Kidney (tissue), 13 donors: ENCODE measurements at regions not wholly inside any gene's neighbourhood (a gene's known extent, or its start where the extent isn't known, plus 50 kb on each side); places are given as distances from the start of the nearest gene placed in this dataset.

Experiments
- DNase-seq, 5 donors: peaks; one replicate each; pipeline ENCODE4 v3.0.0-alpha.2; 2013 to 2020
- FAIRE-seq: peaks from 2 replicates; lab custom pipeline; 2012; peaks lifted over from hg19 to GRCh38; lab: Jason Lieb, UNC
- H3K27ac ChIP-seq, 2 donors: one replicate each; pipeline ENCODE4 v1.7.0; 2013; ENCODE audit warnings: low read depth in 2 of 2, low read length in 2 of 2, inconsistent platforms in 1 of 2
- H3K27me3 ChIP-seq: one replicate; pipeline ENCODE4 v1.7.1; 2013; ENCODE audit warnings: low read length, inconsistent platforms; ENCODE audit not compliant: control insufficient read depth, insufficient read depth
- H3K36me3 ChIP-seq, 3 donors: one replicate each; pipeline versions ENCODE4 v1.7.0 to v1.7.1; 2013; ENCODE audit warnings: low read length in 3 of 3, control low read depth in 1 of 3, inconsistent platforms in 1 of 3; ENCODE audit not compliant: insufficient read depth in 3 of 3, control insufficient read depth in 2 of 3
- H3K4me1 ChIP-seq, 3 donors: one replicate each; pipeline versions ENCODE4 v1.7.0 to v1.7.1; 2013; ENCODE audit warnings: low read length in 3 of 3, inconsistent platforms in 1 of 3, low read depth in 1 of 3; ENCODE audit not compliant: control insufficient read depth in 2 of 3, insufficient read depth in 2 of 3
- H3K4me3 ChIP-seq, 3 donors: one replicate each; pipeline versions ENCODE4 v1.7.0 to v1.8.1; 2013; ENCODE audit warnings: low read length in 3 of 3, control low read depth in 1 of 3, inconsistent platforms in 1 of 3
- H3K9ac ChIP-seq, 3 donors: one replicate each; pipeline versions ENCODE4 v1.7.0 to v1.7.1; 2013; ENCODE audit warnings: low read length in 3 of 3, control low read depth in 1 of 3, inconsistent platforms in 1 of 3
- H3K9me3 ChIP-seq, 3 donors: one replicate each; pipeline versions ENCODE4 v1.7.0 to v1.7.1; 2013; ENCODE audit warnings: low read length in 3 of 3, control low read depth in 1 of 3, inconsistent platforms in 1 of 3; ENCODE audit not compliant: control insufficient read depth in 2 of 3, insufficient read depth in 1 of 3
- CTCF ChIP-seq: IDR thresholded peaks from 3 replicates; pipeline ENCODE4 v1.5.1; 2012; ENCODE audit warnings: mild to moderate bottlenecking, moderate library complexity, borderline replicate concordance; ENCODE audit not compliant: insufficient read depth; ENCODE audit errors: extremely low read depth
- intact Hi-C: fragments of 100-400 bp; cut with DNase I; formaldehyde crosslinking; loops from one replicate; pipeline ENCODE4 v1.11.1; 2022
- donor health status: control.
- donor health status: control.
- donor health status: control.
- donor health status: control.
- donor health status: control.
- donor health status: DM: yes; HTN: yes; CAD: no.
- donor health status: Normal renal cell carcinoma (clear cell type).

DNA sequence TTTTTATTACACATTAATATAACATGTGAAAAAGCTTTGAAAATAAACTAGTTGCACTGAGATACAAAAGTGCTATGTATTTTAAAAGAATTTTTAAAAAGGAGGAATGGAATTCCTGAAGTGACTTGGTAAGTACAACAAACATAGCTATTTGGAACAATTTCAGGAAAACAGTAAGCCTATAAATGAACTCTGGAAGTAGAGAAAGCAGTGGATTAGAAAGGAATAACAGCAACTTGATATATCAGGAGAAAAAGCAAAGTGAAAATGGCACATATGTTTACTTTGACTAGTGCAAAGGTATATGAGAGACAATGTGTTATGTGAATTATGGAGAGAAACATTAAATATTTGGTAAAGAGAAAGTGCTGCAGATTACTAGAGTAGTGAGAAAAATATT lies 811.7 kb downstream of the C12orf50 start:
- H3K9ac ChIP-seq, result no peak overlapping the region
- no peak for TF ChIP-seq CTCF
- H3K9me3 ChIP-seq, result no peaks in the 10 kb centered on the region
- no peak overlapping the region for H3K4me3 ChIP-seq
- no peak for DNase-seq
- no peaks in the 10 kb centered on the region for H3K27me3 ChIP-seq
- H3K27ac ChIP-seq, result no peak overlapping the region
- FAIRE-seq, result no peak
- H3K4me1 ChIP-seq, result no peaks in the 10 kb centered on the region
- H3K36me3 ChIP-seq, result no peaks in the 10 kb centered on the region
- intact Hi-C loops, result no loop called here

GRCh38 chr12:87216436-87216835 lies 812.8 kb downstream of the C12orf50 start:
- Histone ChIP-seq H3K36me3 (no peaks in the 10 kb centered on the region), H3K27ac (no peak overlapping the region), H3K4me1 (no peaks in the 10 kb centered on the region), H3K4me3 (no peak overlapping the region), H3K9me3 (no peaks in the 10 kb centered on the region), H3K27me3 (no peaks in the 10 kb centered on the region), H3K9ac (no peak overlapping the region)
- TF ChIP-seq CTCF, result no peak
- intact Hi-C loops, result no loop called here
- no peak for FAIRE-seq
- DNase-seq, result no peak

DNA sequence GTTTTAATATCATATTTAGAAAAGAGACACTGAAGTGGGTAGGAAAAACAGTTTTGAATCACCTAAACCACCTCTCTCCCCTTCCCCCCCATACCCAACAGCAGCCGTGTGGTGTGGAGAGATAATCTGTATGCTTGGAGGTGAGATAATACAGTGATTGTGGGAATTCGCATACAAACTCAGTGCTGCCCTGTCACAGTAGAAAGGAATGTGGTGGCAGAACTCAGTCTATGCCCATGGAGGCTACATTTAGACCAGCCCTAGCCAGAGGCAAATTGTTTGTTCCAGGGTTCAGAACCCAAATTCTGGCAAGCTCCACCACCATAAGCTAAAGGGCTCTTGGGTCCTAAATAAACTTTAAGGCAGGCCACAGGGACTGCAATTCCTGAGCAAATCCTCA lies 827.0 kb downstream of the C12orf50 start:
- Histone ChIP-seq H3K36me3 (no peaks in the 10 kb centered on the region), H3K9me3 (no peaks in the 10 kb centered on the region), H3K4me3 (no peak overlapping the region), H3K27ac (no peak overlapping the region), H3K4me1 (no peaks in the 10 kb centered on the region), H3K9ac (no peak overlapping the region), H3K27me3 (no peaks in the 10 kb centered on the region)
- no peak for TF ChIP-seq CTCF
- intact Hi-C loops, result no loop called here
- no peak for FAIRE-seq
- DNase-seq, result no peak

GRCh38 chr12:87201598-87201997 lies 827.6 kb downstream of the C12orf50 start:
- TF ChIP-seq CTCF, result no peak
- Histone ChIP-seq H3K27ac (no peak overlapping the region), H3K4me3 (no peak overlapping the region), H3K27me3 (no peaks in the 10 kb centered on the region), H3K36me3 (no peaks in the 10 kb centered on the region), H3K4me1 (no peaks in the 10 kb centered on the region), H3K9ac (no peak overlapping the region), H3K9me3 (no peaks in the 10 kb centered on the region)
- DNase-seq, result no peak
- no peak for FAIRE-seq
- intact Hi-C loops, result no loop called here
